T-helper 1 cell (primary cell): ENCODE measurements at regions not wholly inside any gene's neighbourhood (a gene's known extent, or its start where the extent isn't known, plus 50 kb on each side); places are given as distances from the start of the nearest gene placed in this dataset.

ENCODE experiments used
- DNase-seq, 5 donors: peaks; one replicate each; pipeline ENCODE4 v3.0.0-alpha.2; 2012 to 2020

DNA sequence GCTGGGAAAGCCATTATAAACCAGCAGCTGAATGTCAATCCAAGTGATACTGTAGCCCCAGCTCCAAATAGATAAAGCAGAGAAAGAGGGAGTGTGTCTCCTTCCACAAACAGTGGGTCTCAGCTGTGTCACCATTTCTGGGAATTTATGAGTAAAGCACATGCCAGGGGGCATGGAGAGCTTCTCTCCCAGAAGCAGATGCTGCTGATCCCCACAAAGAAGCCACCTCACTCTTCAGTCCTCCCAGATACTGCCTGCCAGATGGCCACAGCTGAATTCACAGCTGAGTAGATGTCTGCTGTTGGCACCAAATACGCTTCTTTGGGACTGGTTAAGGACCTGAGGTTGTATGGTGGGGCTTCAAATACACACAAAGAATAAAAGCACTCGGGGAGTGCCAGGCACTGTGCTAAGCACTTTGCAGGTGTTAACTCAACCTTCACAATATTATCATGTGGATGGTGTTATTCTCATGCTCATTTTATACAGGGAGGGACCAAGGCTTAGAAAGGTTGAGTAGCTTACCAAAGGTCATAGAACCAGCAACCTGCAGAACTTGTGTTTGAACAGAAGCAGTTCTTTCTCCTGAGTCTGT lies 298.3 kb downstream of the CDH11 start:
- DNase-seq: no peak

DNA sequence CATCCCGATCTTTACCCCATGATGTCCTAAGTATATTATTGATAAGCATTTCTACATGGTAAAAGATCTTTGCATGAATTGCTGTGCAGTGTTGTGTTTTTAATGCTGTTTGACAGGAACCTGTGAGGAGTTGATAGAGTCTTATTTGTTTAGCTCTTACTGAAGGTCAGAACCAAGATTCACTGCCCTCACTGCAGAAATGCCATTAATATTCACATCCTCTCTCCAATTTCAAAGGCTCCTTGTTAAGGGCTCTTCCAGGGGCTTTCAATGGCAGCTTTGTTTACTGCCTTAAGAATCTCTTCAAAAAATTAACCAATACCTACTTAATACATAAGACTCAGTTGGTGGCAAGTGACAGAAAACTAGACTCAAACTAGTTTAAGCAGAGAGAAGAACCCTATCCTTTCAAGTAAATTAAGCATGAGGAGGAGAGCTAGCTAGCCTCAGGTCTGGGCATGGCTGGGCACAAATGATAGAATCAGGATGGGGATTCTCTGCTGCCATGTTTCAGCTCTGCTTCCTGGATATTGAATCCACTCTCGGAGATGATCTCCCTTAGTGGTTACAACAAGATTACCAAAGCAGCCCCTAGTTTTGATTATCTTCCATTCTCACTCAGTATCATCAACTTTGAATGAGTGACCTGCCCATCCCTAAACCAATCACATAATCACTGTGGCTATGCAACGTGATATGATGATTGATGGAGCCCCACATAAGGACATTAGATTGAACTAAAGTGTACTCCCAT lies 311.8 kb downstream of the CDH11 start:
- no peak for DNase-seq

- DNase-seq: no peak
Measured at GRCh38 chr16:64808474-64808873, 313.4 kb downstream of the CDH11 start.

- no peak for DNase-seq
Measured at GRCh38 chr16:64791756-64792155, 330.1 kb downstream of the CDH11 start.

DNA sequence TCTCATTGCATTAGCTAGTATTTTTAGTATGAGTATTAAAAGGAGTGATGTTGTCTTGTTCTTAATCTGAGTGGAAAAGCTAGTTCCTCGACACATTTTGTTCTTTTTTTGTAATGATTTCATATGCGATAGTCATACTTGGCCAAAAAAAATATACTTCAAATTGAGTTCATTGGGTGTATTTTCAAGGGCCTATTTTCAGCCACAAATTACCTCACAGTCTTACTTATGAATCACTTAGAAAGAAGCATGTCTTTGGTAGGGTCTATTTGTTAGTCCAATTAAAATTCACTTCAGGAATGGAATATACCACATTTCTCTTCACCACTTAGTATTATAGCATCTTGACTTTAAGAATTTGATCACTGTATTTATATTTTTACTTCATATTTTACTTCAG lies 337.2 kb downstream of the CDH11 start:
- DNase-seq: no peak

GRCh38 chr16:64782484-64782883 lies 339.4 kb downstream of the CDH11 start:
- no peak for DNase-seq

GRCh38 chr16:64780445-64780844 lies 341.4 kb downstream of the CDH11 start:
- no peak for DNase-seq

DNA sequence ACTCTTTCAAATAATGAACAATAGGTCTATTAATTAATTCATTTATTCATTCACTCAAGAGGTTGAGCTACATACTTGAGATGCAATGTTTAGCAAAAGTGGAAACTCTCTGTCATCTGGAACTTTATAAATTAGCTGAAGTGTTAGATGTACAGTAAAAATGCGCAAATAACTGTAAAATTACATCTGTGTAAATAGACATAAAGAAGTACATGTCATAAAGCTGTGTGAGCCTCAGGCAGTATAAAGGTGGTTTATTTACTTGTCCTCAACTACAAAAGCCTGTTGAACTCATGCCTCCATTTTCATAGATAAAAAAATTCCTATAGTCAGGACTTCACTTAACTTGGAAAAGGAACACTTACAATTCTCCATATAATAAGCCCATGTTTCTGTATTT lies 343.1 kb downstream of the CDH11 start:
- no peak for DNase-seq

GRCh38 chr16:64773638-64774037 lies 348.2 kb downstream of the CDH11 start:
- no peak for DNase-seq

GRCh38 chr16:64773184-64773583 lies 348.7 kb downstream of the CDH11 start:
- DNase-seq: no peak

DNA sequence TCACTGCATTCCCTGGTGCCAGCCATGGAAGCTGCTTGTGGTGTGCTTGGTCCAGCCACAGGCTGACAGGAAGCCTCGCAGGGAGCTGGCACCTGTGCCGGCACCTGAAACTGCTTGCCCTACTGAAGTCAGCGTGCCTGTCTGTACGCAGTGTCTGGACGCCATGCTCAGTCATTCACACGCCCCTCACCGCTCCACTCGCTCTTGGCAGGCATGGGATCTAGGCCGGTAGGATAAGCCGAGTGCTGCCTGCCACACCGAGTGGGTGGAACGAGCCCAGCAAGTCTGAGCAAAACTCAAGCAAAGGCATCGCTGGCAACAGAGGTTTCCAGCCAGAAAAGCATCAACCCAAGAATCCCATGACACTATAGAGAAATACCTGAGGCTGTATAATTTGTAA lies 350.6 kb downstream of the CDH11 start:
- no peak for DNase-seq

GRCh38 chr16:64762211-64762610 lies 359.7 kb downstream of the CDH11 start:
- no peak for DNase-seq

DNA sequence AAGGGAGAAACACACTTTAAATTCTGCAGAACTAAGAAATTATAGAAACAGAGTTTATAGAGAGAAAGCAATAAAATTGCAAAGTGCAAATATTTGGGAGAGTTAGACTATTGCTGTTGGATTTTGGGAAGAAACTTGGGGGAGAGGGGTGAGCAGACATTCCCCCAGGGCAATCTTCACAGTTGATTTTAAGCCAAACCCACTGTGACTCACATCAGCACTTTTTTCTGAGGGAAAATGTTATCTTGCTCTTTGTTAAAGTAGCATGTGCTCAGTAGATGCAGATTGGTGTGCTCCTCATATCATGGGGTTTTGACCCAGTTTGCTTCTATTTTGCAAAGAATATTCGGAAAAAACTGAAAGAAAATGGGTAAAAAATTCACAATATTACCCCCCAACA lies 367.6 kb downstream of the CDH11 start:
- no peak for DNase-seq

GRCh38 chr16:64751906-64752305 lies 370.0 kb downstream of the CDH11 start:
- DNase-seq: no peak

DNA sequence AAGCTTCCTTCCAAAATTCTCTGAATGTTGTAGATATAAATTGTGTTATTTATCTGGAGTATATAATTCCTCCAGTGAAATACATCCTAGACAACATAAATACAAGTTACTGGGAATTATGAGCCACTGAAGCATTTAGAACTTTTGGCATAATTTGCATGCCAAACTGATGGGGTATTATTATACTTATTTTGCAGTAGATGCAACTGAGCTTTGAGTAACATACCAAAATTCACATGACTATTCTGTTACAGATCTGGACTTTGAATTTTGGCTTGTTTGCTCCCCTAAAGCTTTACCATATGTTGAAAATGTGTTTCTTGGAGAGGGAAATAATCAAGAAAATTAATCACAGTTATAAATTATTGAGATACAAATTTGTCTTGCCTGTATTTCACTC lies 372.5 kb downstream of the CDH11 start:
- no peak for DNase-seq

- no peak for DNase-seq
Measured at GRCh38 chr16:64745258-64745930, 376.5 kb downstream of the CDH11 start.

GRCh38 chr16:64742455-64743223 lies 379.2 kb downstream of the CDH11 start:
- no peak for DNase-seq

- DNase-seq: no peak
Measured at GRCh38 chr16:64740261-64740660, 381.6 kb downstream of the CDH11 start.

- no peak for DNase-seq
Measured at GRCh38 chr16:64738321-64738960, 383.4 kb downstream of the CDH11 start.

DNA sequence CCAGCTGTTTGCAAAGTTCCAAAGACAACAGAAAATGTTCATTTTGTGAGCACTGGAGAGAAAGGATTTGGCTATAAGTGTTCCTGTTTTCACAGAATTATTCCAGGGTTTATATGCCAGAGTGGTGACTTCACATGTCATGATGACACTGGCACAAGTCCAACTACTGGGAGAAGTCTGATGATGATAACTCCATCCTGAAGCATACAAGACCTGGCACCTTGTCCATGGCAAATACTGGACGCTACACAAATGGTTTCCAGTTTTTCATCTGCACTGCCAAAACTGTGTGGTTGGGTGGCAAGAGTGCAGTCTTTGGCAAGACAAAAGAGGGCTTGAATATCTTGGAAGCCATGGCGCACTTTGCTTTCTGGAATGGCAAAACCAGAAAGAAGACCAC lies 385.0 kb downstream of the CDH11 start:
- DNase-seq: no peak

DNA sequence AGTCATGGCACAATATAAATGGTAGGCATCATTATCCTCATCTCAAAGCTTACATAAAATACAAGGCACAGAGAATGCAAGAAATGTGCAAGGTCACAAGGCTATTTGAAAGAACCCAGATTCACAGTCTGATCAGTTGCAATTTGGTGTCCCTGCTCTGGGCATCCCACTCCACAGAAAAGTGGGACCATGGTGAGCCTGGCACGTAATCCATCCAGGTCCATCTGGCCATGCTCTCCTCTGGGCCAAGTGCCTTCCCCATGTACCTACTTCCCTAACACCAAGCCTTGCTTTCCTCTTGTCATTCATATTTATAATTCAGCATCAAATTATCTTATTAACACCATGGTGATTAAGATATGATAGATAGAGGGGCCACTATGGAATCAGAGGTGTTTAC lies 390.0 kb downstream of the CDH11 start:
- no peak for DNase-seq

GRCh38 chr16:64730261-64730660 lies 391.6 kb downstream of the CDH11 start:
- no peak for DNase-seq

DNA sequence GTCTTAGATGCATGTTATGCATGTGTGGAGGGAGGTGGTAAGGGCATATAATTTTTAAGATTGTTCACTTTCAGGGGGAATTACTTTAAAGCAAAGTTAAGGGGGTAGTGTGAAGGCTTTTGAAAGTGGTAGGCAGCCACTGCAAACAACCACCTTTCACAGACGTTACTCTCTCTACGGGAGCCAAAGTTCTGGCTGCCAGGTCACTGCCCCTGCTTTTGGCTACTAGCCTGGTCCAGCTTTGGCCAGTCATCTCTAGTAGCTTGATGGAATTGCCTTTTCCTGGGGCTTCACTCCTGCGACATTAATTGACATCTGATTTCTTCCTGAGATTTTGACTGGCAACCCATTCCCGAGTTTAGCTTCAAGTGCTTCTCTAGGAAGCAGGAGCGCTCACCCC lies 397.5 kb downstream of the CDH11 start:
- DNase-seq: no peak
